ENCODE measurements at regions not wholly inside any gene's neighbourhood (a gene's known extent, or its start where the extent isn't known, plus 50 kb on each side); places are given as distances from the start of the nearest gene placed in this dataset.

DNA sequence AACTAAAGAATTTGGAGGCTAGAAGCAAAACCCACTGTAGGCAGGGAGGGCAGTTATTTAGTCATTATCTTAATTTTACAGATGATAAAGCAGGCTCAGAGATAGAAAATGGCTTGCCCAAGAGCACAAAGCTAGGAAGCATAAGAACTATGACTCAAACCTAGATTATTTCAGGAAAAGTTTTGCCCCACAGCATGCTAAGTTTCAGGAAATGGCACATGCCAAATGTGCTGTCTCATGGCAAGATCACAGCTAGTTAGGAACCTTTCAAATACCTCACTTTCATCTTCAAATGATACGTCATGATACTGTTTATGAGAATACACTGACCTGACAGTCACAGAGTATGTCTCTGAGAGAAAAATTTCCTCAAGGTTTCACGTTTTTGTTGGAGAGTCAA is 78.5 kb upstream of the SPANXC start:
- no peaks in the 10 kb centered on the region for H3K36me3 ChIP-seq (ENCODE audit: control insufficient read depth, insufficient read depth, low read length)
- H3K27me3 ChIP-seq (replicated peaks; ENCODE audit: control insufficient read depth, insufficient read depth, low read length) = no peaks in the 10 kb centered on the region
- intact Hi-C loops (cut with micrococcal nuclease; ENCODE audit: unreplicated experiment) = no loop called here
- POLR2A ChIA-PET = no interaction called here
- no TSS peak for BruUV-seq (replicated peaks)
- TF ChIP-seq CTCF (IDR thresholded peaks at IDR 0.05; ENCODE audit: insufficient read depth in 1 of 2, low read depth in 1 of 2, low read length in 1 of 2, severe bottlenecking in 1 of 2, unreplicated experiment in 1 of 2) = no peak
- no peak for DNase-seq
- H3K4me3 Mint-ChIP-seq (ENCODE audit: unreplicated experiment) = no peak overlapping the region
- H3K9me3 ChIP-seq = no peaks in the 10 kb centered on the region
- H3K36me3 Mint-ChIP-seq (ENCODE audit: insufficient read depth, unreplicated experiment) = no peaks in the 10 kb centered on the region
- H3K27me3 Mint-ChIP-seq (ENCODE audit: insufficient read depth, unreplicated experiment) = no peaks in the 10 kb centered on the region
- H3K27ac Mint-ChIP-seq (ENCODE audit: unreplicated experiment) = no peak overlapping the region
- CTCF ChIA-PET = no interaction called here
- H3K4me1 Mint-ChIP-seq (ENCODE audit: low read depth, unreplicated experiment) = no peaks in the 10 kb centered on the region
- H3K4me1 ChIP-seq = no peaks in the 10 kb centered on the region
- peaks cover 14% of the 10 kb centered on the region for H3K9me3 Mint-ChIP-seq (ENCODE audit: unreplicated experiment)
- H3K4me3 ChIP-seq (ENCODE audit: low read depth, low read length) = no peak overlapping the region

DNA sequence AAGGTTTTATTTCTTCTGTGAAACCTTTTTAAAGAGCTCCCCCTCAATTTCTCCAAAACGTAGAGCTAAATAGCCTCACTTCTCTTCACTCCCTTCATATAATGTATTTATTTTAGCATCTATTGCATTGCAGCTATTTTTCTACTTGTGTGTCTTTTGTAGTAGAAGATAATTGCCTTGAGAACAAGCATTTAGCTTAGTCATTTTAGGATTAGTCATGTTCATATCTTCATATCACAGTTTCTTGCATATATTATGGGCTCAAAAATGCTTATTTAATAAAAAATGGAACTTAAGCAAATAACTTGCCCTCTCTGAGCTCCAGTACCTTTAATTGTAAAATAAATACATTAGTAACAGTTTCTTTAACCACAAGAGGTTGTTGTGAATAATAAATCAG is 72.1 kb upstream of the SPANXC start:
- no peaks in the 10 kb centered on the region for H3K4me1 ChIP-seq
- POLR2A ChIA-PET = no interaction called here
- H3K27me3 Mint-ChIP-seq (ENCODE audit: insufficient read depth, unreplicated experiment) = no peaks in the 10 kb centered on the region
- no peaks in the 10 kb centered on the region for H3K9me3 ChIP-seq
- BruUV-seq (replicated peaks) = no TSS peak
- H3K4me3 ChIP-seq (ENCODE audit: low read depth, low read length) = no peak overlapping the region
- no peaks in the 10 kb centered on the region for H3K36me3 Mint-ChIP-seq (ENCODE audit: insufficient read depth, unreplicated experiment)
- intact Hi-C loops (cut with micrococcal nuclease; ENCODE audit: unreplicated experiment) = no loop called here
- no peak overlapping the region for H3K27ac Mint-ChIP-seq (ENCODE audit: unreplicated experiment)
- CTCF ChIA-PET = no interaction called here
- no peaks in the 10 kb centered on the region for H3K4me1 Mint-ChIP-seq (ENCODE audit: low read depth, unreplicated experiment)
- DNase-seq = no peak
- no peaks in the 10 kb centered on the region for H3K36me3 ChIP-seq (ENCODE audit: control insufficient read depth, insufficient read depth, low read length)
- peaks cover 19% of the 10 kb centered on the region for H3K9me3 Mint-ChIP-seq (ENCODE audit: unreplicated experiment)
- no peak overlapping the region for H3K4me3 Mint-ChIP-seq (ENCODE audit: unreplicated experiment)
- H3K27me3 ChIP-seq (replicated peaks; ENCODE audit: control insufficient read depth, insufficient read depth, low read length) = no peaks in the 10 kb centered on the region
- TF ChIP-seq CTCF (IDR thresholded peaks at IDR 0.05; ENCODE audit: insufficient read depth in 1 of 2, low read depth in 1 of 2, low read length in 1 of 2, severe bottlenecking in 1 of 2, unreplicated experiment in 1 of 2) = no peak

DNA sequence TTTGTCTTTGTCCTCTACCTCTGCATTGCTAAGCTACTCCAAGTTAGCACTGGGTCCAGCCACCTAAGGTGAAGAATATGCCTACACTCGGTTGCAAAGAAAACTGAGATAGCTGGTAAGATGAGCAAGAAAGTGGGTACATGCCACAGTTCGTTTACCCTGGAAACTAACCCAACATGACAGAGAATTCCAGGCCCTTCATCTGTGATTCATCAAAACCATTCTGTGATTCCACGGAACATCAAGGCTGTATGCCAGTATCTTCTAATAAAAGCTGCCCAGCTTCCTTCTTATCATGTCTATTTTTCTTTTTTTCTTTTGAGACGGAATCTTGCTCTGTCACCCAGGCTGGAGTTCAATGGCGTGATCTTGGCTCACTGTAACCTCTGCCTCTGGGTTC is 58.7 kb upstream of the SPANXC start:
- Mint-ChIP-seq H3K27me3 (ENCODE audit: insufficient read depth, unreplicated experiment) (no peaks in the 10 kb centered on the region), H3K4me3 (ENCODE audit: unreplicated experiment) (no peak overlapping the region), H3K4me1 (ENCODE audit: low read depth, unreplicated experiment) (no peaks in the 10 kb centered on the region), H3K9me3 (ENCODE audit: unreplicated experiment) (no peaks in the 10 kb centered on the region), H3K27ac (ENCODE audit: unreplicated experiment) (no peak overlapping the region), H3K36me3 (ENCODE audit: insufficient read depth, unreplicated experiment) (no peaks in the 10 kb centered on the region)
- DNase-seq = no peak
- intact Hi-C loops (cut with micrococcal nuclease; ENCODE audit: unreplicated experiment) = no loop called here
- H3K4me1 ChIP-seq = no peaks in the 10 kb centered on the region
- ChIA-PET POLR2A (no interaction called here), CTCF (no interaction called here)
- H3K27me3 ChIP-seq (replicated peaks; ENCODE audit: control insufficient read depth, insufficient read depth, low read length) = no peaks in the 10 kb centered on the region
- H3K4me3 ChIP-seq (ENCODE audit: low read depth, low read length) = no peak overlapping the region
- no peak for TF ChIP-seq CTCF (IDR thresholded peaks at IDR 0.05; ENCODE audit: insufficient read depth in 1 of 2, low read depth in 1 of 2, low read length in 1 of 2, severe bottlenecking in 1 of 2, unreplicated experiment in 1 of 2)
- no peaks in the 10 kb centered on the region for H3K9me3 ChIP-seq
- no TSS peak for BruUV-seq (replicated peaks)
- no peaks in the 10 kb centered on the region for H3K36me3 ChIP-seq (ENCODE audit: control insufficient read depth, insufficient read depth, low read length)
